Heart right ventricle (tissue), 16 donors: ENCODE measurements at regions not wholly inside any gene's neighbourhood (a gene's known extent, or its start where the extent isn't known, plus 50 kb on each side); places are given as distances from the start of the nearest gene placed in this dataset.
A peak's percentile ranks its signal among the peaks of the same experiment; 100 is the strongest.
"Not testable (repeated sequence)": the region's sequence is repeated elsewhere in the genome, so short reads cannot be mapped to it uniquely, and the experiment has no call there.

Source experiments
- ATAC-seq, 8 donors: fragments of 200-7000 bp; cut with Tn5 transposase; one replicate each; pipeline ENCODE4 v1.9.1; 2020; ENCODE audit warnings: mild to moderate bottlenecking in 8 of 8, moderate library complexity in 8 of 8, moderate number of reproducible peaks in 1 of 8
- DNase-seq, 2 donors: peaks; one replicate each; pipeline ENCODE4 v3.0.0-alpha.2; 2020
- H3K27ac ChIP-seq, 10 donors: fragments of 200-600 bp; sonication (generic) in 2 of 10; one replicate each; pipeline versions ENCODE4 v1.5.0 to v1.8.0; 2020 to 2022; ENCODE audit warnings: mild to moderate bottlenecking in 3 of 10
- H3K27me3 ChIP-seq, 7 donors: fragments of 200-600 bp; one replicate each; pipeline ENCODE4 v1.8.0; 2021 to 2022; ENCODE audit warnings: mild to moderate bottlenecking in 2 of 7
- H3K36me3 ChIP-seq, 9 donors: fragments of 200-600 bp; sonication (generic) in 1 of 9; one replicate each; pipeline versions ENCODE4 v1.5.0 to v1.8.0; 2020 to 2022; ENCODE audit warnings: mild to moderate bottlenecking in 2 of 9
- H3K4me1 ChIP-seq, 9 donors: fragments of 200-600 bp; sonication (generic) in 1 of 9; one replicate each; pipeline versions ENCODE4 v1.5.0 to v1.8.0; 2020 to 2022; ENCODE audit warnings: mild to moderate bottlenecking in 4 of 9
- H3K4me3 ChIP-seq, 10 donors: fragments of 200-600 bp; sonication (generic) in 2 of 10; one replicate each; pipeline versions ENCODE4 v1.5.0 to v1.8.0; 2020 to 2022; ENCODE audit warnings: mild to moderate bottlenecking in 7 of 10, moderate library complexity in 2 of 10
- H3K9me3 ChIP-seq, 11 donors: fragments of 200-600 bp in 10 of 11; sonication (generic) in 2 of 11; one replicate each; pipeline versions ENCODE4 v1.5.0 to v1.8.0; 2013 to 2022; ENCODE audit warnings: mild to moderate bottlenecking in 2 of 11, control low read depth in 1 of 11, moderate library complexity in 1 of 11
- CTCF ChIP-seq, 9 donors: fragments of 200-600 bp; sonication (generic) in 2 of 9; IDR thresholded peaks; one replicate each; pipeline versions ENCODE4 v1.5.0 to v1.8.0; 2021 to 2022; ENCODE audit warnings: antibody characterized with exemption in 9 of 9, mild to moderate bottlenecking in 5 of 9, moderate library complexity in 1 of 9
- WGBS, 2 donors: extraction: QIAGEN DNeasy Blood & Tissue Kit; methylation state at CpG; one replicate each; pipeline ENCODE4 v1.1.7; 2013; ENCODE audit warnings: inconsistent platforms in 1 of 2; 5-methylcytosine and 5-hydroxymethylcytosine counted together
- intact Hi-C, 10 donors: fragments of 100-400 bp; cut with DNase I; formaldehyde crosslinking; loops; one replicate each; pipeline versions ENCODE4 v1.11.1 to v1.14.2; 2022
- donor health status: Arrhythmogenic right ventricular cardiomyopathy.
- donor health status: ischemic (EF 13 %, LVEDD 7.1; RV severe dilation, severe dysfunction).
- donor health status: healthy with polysubstance abuse.
- donor health status: DM: no; HTN: yes; CAD: no.
- donor health status: DM: no; HTN: no; CAD: no.
- donor health status: ischemic (EF 25% LVEDD 6.9; RV normal size, moderate dysfunction).
- donor health status: ischemic (EF 25% LVEDD 5.7; RV mildly dilated, moderate dysfunction).
- donor health status: healthy.
- donor health status: DM: yes; HTN: yes; CAD: no.
- donor health status: Ischemic cardiomyopathy.
- donor health status: ischemic (EF 35%, LVEDD 5.7; RV mildly dilated, moderate dysfunction).
- donor health status: nonischemic (EF 11% LVEDD 7.7; RV severe dilation, severe dysfunction).
- donor health status: DM: yes; HTN: yes; CAD: no.
- donor health status: PGD.
- donor health status: ischemic (EF 29% LVEDD 5.4; RV normal size, mild dysfunction).
- donor health status: nonischemic (EF 23%, LVEDD 6.1; RV moderate dilation, normal function).

DNA sequence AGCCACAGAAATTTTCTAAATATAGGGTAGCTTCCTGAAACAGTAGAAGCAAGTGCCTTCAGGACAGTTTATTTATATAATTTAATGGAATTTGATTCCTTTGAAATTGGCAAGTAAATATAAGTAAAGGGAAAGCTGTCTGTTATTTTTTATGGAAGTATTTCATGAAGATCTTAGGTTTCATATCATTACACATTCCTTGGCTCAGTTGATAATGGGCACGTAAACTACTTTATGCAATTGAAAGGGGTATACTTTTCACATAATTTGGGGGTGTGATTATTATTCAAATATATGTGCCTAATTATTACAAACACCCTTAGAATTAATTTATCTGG is 71.1 kb upstream of the RAP1B start:
- peak overlapping the region in 7 of 10 donors; percentile 24 to 45 (median 34) for H3K4me3 ChIP-seq
- TF ChIP-seq CTCF (IDR thresholded peaks at IDR 0.05): no peak
- no peaks in the 10 kb centered on the region for H3K27me3 ChIP-seq
- no peak for DNase-seq
- intact Hi-C loops: loop anchor here in 3 of 10 donors (5.0 to 10.0 kb wide), 4 partner anchors 75 to 177 kb away; partner anchors contain the start of gene RAP1B (in 1 of the 3)
- no peaks in the 10 kb centered on the region for H3K36me3 ChIP-seq
- H3K9me3 ChIP-seq: no peaks in the 10 kb centered on the region
- peak in 2 of 8 donors; percentile 21 to 28 for ATAC-seq
- peak overlapping the region; percentile 60 to 87 (median 75) for H3K27ac ChIP-seq
- H3K4me1 ChIP-seq: peaks cover 0 to 25% (median 9%) of the 10 kb centered on the region in 9 donors
- 68 to 80% methylated on average over 1 of the region's 1 CpG for WGBS, 2 donors

- DNase-seq, intact Hi-C loops: not testable (repeated sequence)
Measured at GRCh38 chr12:68540768-68541167, 69.9 kb upstream of the RAP1B start.

DNA sequence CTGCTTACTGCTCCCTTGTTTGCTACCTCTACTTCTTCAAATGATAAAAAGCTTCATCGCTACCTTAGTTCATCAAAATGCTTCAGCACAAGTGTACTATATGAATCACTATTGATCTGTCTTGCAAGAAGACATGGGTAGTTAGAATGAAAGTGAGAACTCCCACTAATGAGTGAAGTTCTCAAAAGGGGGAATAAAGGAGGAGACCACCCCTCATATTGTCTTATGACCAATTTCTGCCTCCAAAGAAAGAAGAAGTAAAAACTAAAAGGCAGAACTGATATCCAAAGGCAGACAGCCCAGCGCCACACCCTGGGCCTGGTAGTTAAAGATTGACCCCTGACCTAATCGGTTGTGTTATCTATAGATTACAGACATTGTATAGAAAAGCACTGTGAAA is 63.4 kb upstream of the RAP1B start:
- intact Hi-C loops, ATAC-seq, H3K4me1 ChIP-seq, H3K36me3 ChIP-seq, H3K4me3 ChIP-seq, DNase-seq, H3K27ac ChIP-seq, H3K27me3 ChIP-seq: not testable (repeated sequence)
- peaks cover 0 to 29% (median 10%) of the 10 kb centered on the region in 11 donors for H3K9me3 ChIP-seq
- 88% methylated on average over 3 of the region's 3 CpGs for WGBS, 2 donors

More at GRCh38 chr12:68540768-68541167, 69.9 kb upstream of the RAP1B start:
- H3K27me3 ChIP-seq, H3K36me3 ChIP-seq, H3K4me3 ChIP-seq, H3K27ac ChIP-seq, ATAC-seq, H3K9me3 ChIP-seq: not testable (repeated sequence)
- 97 to 98% methylated on average over 5 of the region's 5 CpGs for WGBS, 2 donors
- peaks cover 0 to 25% (median 9%) of the 10 kb centered on the region in 9 donors for H3K4me1 ChIP-seq

GRCh38 chr12:68552605-68553195 is 58.0 kb upstream of the RAP1B start:
- 79% methylated on average over 2 of the region's 2 CpGs for WGBS, 2 donors
- ATAC-seq, intact Hi-C loops: not testable (repeated sequence)

GRCh38 chr12:68557011-68557730 is 53.5 kb upstream of the RAP1B start:
- Histone ChIP-seq H3K4me1 (peaks cover 0 to 22% (median 11%) of the 10 kb centered on the region in 9 donors), H3K36me3 (no peaks in the 10 kb centered on the region), H3K9me3 (peaks cover 0 to 4% (median 0%) of the 10 kb centered on the region in 11 donors), H3K4me3 (no peak overlapping the region), H3K27me3 (no peaks in the 10 kb centered on the region), H3K27ac (peak overlapping the region in 1 of 10 donors; percentile 37)
- no peak for TF ChIP-seq CTCF (IDR thresholded peaks at IDR 0.05)
- intact Hi-C loops: no loop called here
- no peak for ATAC-seq
- 46 to 53% methylated on average over 5 of the region's 5 CpGs for WGBS, 2 donors
- no peak for DNase-seq

More at GRCh38 chr12:68552605-68553195, 58.0 kb upstream of the RAP1B start:
- not testable (repeated sequence) for H3K27me3 ChIP-seq, H3K4me3 ChIP-seq, H3K36me3 ChIP-seq, H3K4me1 ChIP-seq, H3K27ac ChIP-seq, DNase-seq
- H3K9me3 ChIP-seq: peaks cover 0 to 12% (median 5%) of the 10 kb centered on the region in 11 donors

DNA sequence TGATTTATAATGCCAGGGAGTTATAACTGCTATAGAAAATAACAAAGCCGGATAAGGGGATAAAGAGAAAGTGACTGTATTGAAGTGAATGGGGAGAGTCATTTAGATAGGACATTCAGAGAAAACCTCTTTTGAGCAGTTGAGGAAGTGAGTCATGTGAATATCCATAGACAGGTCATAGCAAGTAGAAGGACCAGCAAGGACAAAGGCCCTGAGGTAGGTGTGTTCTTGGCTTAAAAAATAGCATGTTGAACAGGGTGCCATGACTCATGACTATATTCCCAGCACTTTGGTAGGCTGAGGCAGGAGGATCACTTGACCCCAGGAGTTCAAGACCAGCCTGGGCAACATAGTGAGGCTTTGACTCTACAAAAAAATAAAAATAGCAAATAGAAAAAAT is 51.5 kb upstream of the RAP1B start:
- ATAC-seq (no peak), DNase-seq (no peak)
- Histone ChIP-seq H3K4me3 (no peak overlapping the region), H3K4me1 (peaks cover 0 to 22% (median 11%) of the 10 kb centered on the region in 9 donors), H3K27ac (peak overlapping the region in 1 of 10 donors; percentile 63), H3K36me3 (no peaks in the 10 kb centered on the region), H3K27me3 (no peaks in the 10 kb centered on the region), H3K9me3 (peaks cover 0 to under 1% (median 0%) of the 10 kb centered on the region in 11 donors)
- intact Hi-C loops: no loop called here
- WGBS, 2 donors: 95 to 96% methylated on average over 1 of the region's 1 CpG
- TF ChIP-seq CTCF (IDR thresholded peaks at IDR 0.05): no peak
